ENCODE measurements at regions not wholly inside any gene's neighbourhood (a gene's known extent, or its start where the extent isn't known, plus 50 kb on each side); places are given as distances from the start of the nearest gene placed in this dataset.

DNA sequence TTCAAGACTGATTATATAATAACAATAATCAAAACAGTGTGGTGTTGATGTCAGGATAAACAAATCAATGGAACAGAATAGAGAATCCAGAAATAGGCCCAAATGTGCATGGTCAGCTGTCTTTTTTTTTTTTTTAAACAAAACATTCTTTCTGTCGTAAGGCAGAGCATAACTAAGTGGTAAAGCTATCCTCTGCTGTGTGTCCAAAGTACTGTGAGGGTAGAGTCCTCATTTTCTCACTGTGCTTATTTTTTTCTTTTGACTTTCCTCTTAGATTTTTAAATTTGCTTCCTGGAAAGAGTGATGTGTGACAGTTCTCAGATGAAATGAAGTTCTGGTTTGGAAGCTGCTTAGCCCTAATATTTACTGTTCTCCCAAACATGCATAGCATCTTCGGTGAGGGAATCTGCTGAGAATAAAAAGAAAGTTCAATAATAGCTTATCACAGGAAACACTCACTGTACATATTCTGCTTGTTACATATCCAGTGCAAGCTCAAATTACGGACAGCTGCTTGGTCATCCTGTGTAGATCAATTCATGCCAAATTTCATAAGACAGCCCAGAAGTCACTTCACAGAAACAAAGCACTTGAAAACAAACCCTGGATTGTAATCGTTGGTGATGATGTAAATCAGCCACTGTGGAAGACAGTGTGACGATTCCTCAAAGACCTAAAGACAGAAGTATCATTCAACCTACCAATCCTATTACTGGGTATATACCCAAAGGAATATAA lies 423.9 kb downstream of the NEBL start:
- TF ChIP-seq, protein P1, sequence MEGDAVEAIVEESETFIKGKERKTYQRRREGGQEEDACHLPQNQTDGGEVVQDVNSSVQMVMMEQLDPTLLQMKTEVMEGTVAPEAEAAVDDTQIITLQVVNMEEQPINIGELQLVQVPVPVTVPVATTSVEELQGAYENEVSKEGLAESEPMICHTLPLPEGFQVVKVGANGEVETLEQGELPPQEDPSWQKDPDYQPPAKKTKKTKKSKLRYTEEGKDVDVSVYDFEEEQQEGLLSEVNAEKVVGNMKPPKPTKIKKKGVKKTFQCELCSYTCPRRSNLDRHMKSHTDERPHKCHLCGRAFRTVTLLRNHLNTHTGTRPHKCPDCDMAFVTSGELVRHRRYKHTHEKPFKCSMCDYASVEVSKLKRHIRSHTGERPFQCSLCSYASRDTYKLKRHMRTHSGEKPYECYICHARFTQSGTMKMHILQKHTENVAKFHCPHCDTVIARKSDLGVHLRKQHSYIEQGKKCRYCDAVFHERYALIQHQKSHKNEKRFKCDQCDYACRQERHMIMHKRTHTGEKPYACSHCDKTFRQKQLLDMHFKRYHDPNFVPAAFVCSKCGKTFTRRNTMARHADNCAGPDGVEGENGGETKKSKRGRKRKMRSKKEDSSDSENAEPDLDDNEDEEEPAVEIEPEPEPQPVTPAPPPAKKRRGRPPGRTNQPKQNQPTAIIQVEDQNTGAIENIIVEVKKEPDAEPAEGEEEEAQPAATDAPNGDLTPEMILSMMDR (conservative IDR thresholded peaks at IDR 0.05; ENCODE audit: low read length) = no peak
- no peak for TF ChIP-seq EZH2phosphoT487 (IDR thresholded peaks at IDR 0.05; ENCODE audit: borderline replicate concordance, low read depth, low read length)
